GM18520 (cell line): ENCODE measurements at regions not wholly inside any gene's neighbourhood (a gene's known extent, or its start where the extent isn't known, plus 50 kb on each side); places are given as distances from the start of the nearest gene placed in this dataset.

ENCODE experiments used
- ATAC-seq: cut with Tn5 transposase; IDR thresholded peaks from one replicate; pipeline ENCODE4 v1.9.1; 2021; ENCODE audit not compliant: unreplicated experiment

- no peak for ATAC-seq
Observed at GRCh38 chr11:42257534-42257933, 798.1 kb upstream of the LRRC4C start.

- ATAC-seq = no peak
Observed at GRCh38 chr11:42265072-42265471, 805.6 kb upstream of the LRRC4C start.

- no peak for ATAC-seq
Observed at GRCh38 chr11:42271306-42271705, 811.9 kb upstream of the LRRC4C start.

- ATAC-seq = no peak
Observed at GRCh38 chr11:42273977-42274376, 814.5 kb upstream of the LRRC4C start.

- ATAC-seq = no peak
Observed at GRCh38 chr11:42296910-42297309, 837.5 kb upstream of the LRRC4C start.

GRCh38 chr11:42299780-42300179, 840.3 kb upstream of the LRRC4C start:
- ATAC-seq = no peak

GRCh38 chr11:42301777-42302176, 842.3 kb upstream of the LRRC4C start:
- no peak for ATAC-seq

GRCh38 chr11:42311514-42311913, 852.1 kb upstream of the LRRC4C start:
- ATAC-seq = no peak

- ATAC-seq = no peak
Observed at GRCh38 chr11:42311944-42312343, 852.5 kb upstream of the LRRC4C start.

GRCh38 chr11:42315267-42315666, 855.8 kb upstream of the LRRC4C start:
- ATAC-seq = no peak

- no peak for ATAC-seq
Observed at GRCh38 chr11:42315846-42316245, 856.4 kb upstream of the LRRC4C start.

- ATAC-seq = no peak
Observed at GRCh38 chr11:42319921-42320320, 860.5 kb upstream of the LRRC4C start.

GRCh38 chr11:42329929-42330565, 870.6 kb upstream of the LRRC4C start:
- no peak for ATAC-seq

GRCh38 chr11:42337786-42338455, 878.5 kb upstream of the LRRC4C start:
- no peak for ATAC-seq

GRCh38 chr11:42344204-42344792, 884.8 kb upstream of the LRRC4C start:
- ATAC-seq = no peak

GRCh38 chr11:42345933-42346332, 886.5 kb upstream of the LRRC4C start:
- ATAC-seq = no peak

- no peak for ATAC-seq
Observed at GRCh38 chr11:42363701-42364100, 904.2 kb upstream of the LRRC4C start.

- no peak for ATAC-seq
Observed at GRCh38 chr11:42390116-42390515, 921.7 kb upstream of the API5 start.

- ATAC-seq = no peak
Observed at GRCh38 chr11:42397483-42397882, 914.3 kb upstream of the API5 start.

GRCh38 chr11:42407341-42407740, 904.5 kb upstream of the API5 start:
- no peak for ATAC-seq

- ATAC-seq = no peak
Observed at GRCh38 chr11:42410251-42410955, 901.4 kb upstream of the API5 start.

- ATAC-seq = no peak
Observed at GRCh38 chr11:42412590-42412989, 899.2 kb upstream of the API5 start.
